ENCODE measurements at regions not wholly inside any gene's neighbourhood (a gene's known extent, or its start where the extent isn't known, plus 50 kb on each side); places are given as distances from the start of the nearest gene placed in this dataset.

GRCh38 chr10:30200017-30200415 lies 140.6 kb upstream of the JCAD start:
- TF ChIP-seq CTCF (IDR thresholded peaks at IDR 0.05; ENCODE audit: low read length): no peak
- no peak for TF ChIP-seq EZH2 (IDR thresholded peaks at IDR 0.05; ENCODE audit: borderline replicate concordance, low read length)
